MM.1S (cell line): ENCODE measurements at regions not wholly inside any gene's neighbourhood (a gene's known extent, or its start where the extent isn't known, plus 50 kb on each side); places are given as distances from the start of the nearest gene placed in this dataset.

ENCODE experiments used
- DNase-seq: peaks from one replicate; pipeline ENCODE4 v3.0.0-alpha.2; 2015
- H2AFZ ChIP-seq: fragments of 300-600 bp; sonication (generic); 2 replicates; pipeline ENCODE4 v1.6.0; 2016; ENCODE audit warnings: antibody characterized with exemption, low read length
- H3F3A ChIP-seq: fragments of 300-600 bp; sonication (generic); 2 replicates; pipeline ENCODE4 v1.6.1; 2016; ENCODE audit warnings: mild to moderate bottlenecking, antibody characterized with exemption, low read length, moderate library complexity, mixed read lengths; ENCODE audit not compliant: insufficient read depth
- H3K27ac ChIP-seq: fragments of 300-600 bp; sonication (generic); 2 replicates; pipeline ENCODE4 v1.5.1; 2016; ENCODE audit warnings: mild to moderate bottlenecking, low read length
- H3K27me3 ChIP-seq: fragments of 300-600 bp; sonication (generic); replicated peaks from 2 replicates; pipeline ENCODE4 v1.6.0; 2016; ENCODE audit warnings: low read length; ENCODE audit not compliant: insufficient read depth
- H3K36me3 ChIP-seq: fragments of 300-600 bp; sonication (generic); replicated peaks from 2 replicates; pipeline ENCODE4 v1.6.1; 2016; ENCODE audit warnings: mild to moderate bottlenecking, low read length, mixed read lengths; ENCODE audit not compliant: insufficient read depth
- H3K4me1 ChIP-seq: fragments of 300-600 bp; sonication (generic); 2 replicates; pipeline ENCODE4 v1.6.1; 2016; ENCODE audit warnings: low read length, mixed read lengths
- H3K4me2 ChIP-seq: fragments of 300-600 bp; sonication (generic); 2 replicates; pipeline ENCODE4 v1.6.0; 2016; ENCODE audit warnings: low read depth, low read length
- H3K4me3 ChIP-seq: fragments of 300-600 bp; sonication (generic); 2 replicates; pipeline ENCODE4 v1.5.1; 2016; ENCODE audit warnings: low read length, mixed read lengths
- H3K79me2 ChIP-seq: fragments of 300-600 bp; sonication (generic); 2 replicates; pipeline ENCODE4 v1.6.1; 2016; ENCODE audit warnings: mixed run types, low read length, mixed read lengths
- H3K9ac ChIP-seq: fragments of 300-600 bp; sonication (generic); 2 replicates; pipeline ENCODE4 v1.6.1; 2016; ENCODE audit warnings: low read length, mixed read lengths
- H3K9me2 ChIP-seq: fragments of 300-600 bp; sonication (generic); replicated peaks from 2 replicates; pipeline ENCODE4 v1.6.1; 2016; ENCODE audit warnings: mild to moderate bottlenecking, low read length, mixed read lengths; ENCODE audit not compliant: insufficient read depth
- H3K9me3 ChIP-seq: fragments of 300-600 bp; sonication (generic); replicated peaks from 2 replicates; pipeline ENCODE4 v1.6.1; 2016; ENCODE audit warnings: mild to moderate bottlenecking, low read length, mixed read lengths; ENCODE audit not compliant: insufficient read depth
- H4K20me1 ChIP-seq: fragments of 300-600 bp; sonication (generic); 2 replicates; pipeline ENCODE4 v1.6.1; 2016; ENCODE audit warnings: mild to moderate bottlenecking, low read length, moderate library complexity, mixed read lengths; ENCODE audit not compliant: insufficient read depth
- CTCF ChIP-seq: fragments of 300-600 bp; sonication (generic); IDR thresholded peaks from 2 replicates; pipeline ENCODE4 v1.5.1; 2016; ENCODE audit warnings: antibody characterized with exemption, low read length, mixed read lengths
- EZH2 ChIP-seq: fragments of 300-600 bp; sonication (generic); optimal IDR thresholded peaks from 2 replicates; pipeline ENCODE3; 2017; ENCODE audit warnings: low read depth, mild to moderate bottlenecking, antibody characterized with exemption, low read length, mixed read lengths
- EZH2phosphoT487 ChIP-seq: fragments of 300-600 bp; sonication (generic); IDR thresholded peaks from 2 replicates; pipeline ENCODE4 v1.6.1; 2018; ENCODE audit warnings: antibody characterized with exemption, low read length

GRCh38 chr11:26278354-26278753, 53.6 kb upstream of the ANO3 start:
- H3K79me2 ChIP-seq, result no peaks in the 10 kb centered on the region
- no peaks in the 10 kb centered on the region for H3K9me2 ChIP-seq
- no peaks in the 10 kb centered on the region for H3F3A ChIP-seq
- TF ChIP-seq CTCF (peak; percentile 30), EZH2 (no peak), EZH2phosphoT487 (no peak)
- H3K4me1 ChIP-seq, result peaks cover 6% of the 10 kb centered on the region
- no peaks in the 10 kb centered on the region for H3K9me3 ChIP-seq
- no peak overlapping the region for H2AFZ ChIP-seq
- H3K36me3 ChIP-seq, result no peaks in the 10 kb centered on the region
- no peak for DNase-seq
- no peak overlapping the region for H3K9ac ChIP-seq
- H3K4me3 ChIP-seq, result no peak overlapping the region
- H3K27me3 ChIP-seq, result no peaks in the 10 kb centered on the region
- no peak overlapping the region for H3K27ac ChIP-seq
- H4K20me1 ChIP-seq, result no peaks in the 10 kb centered on the region
- H3K4me2 ChIP-seq, result no peak overlapping the region
